ENCODE measurements at regions not wholly inside any gene's neighbourhood (a gene's known extent, or its start where the extent isn't known, plus 50 kb on each side); places are given as distances from the start of the nearest gene placed in this dataset.

- H3K36me3 Mint-ChIP-seq (ENCODE audit: low read depth), result no peaks in the 10 kb centered on the region
Observed at GRCh38 chr4:155134136-155134535, 74.3 kb upstream of the NPY2R start.

GRCh38 chr4:155140889-155141288 is 67.5 kb upstream of the NPY2R start:
- no peak overlapping the region for H3K27ac Mint-ChIP-seq
- no peaks in the 10 kb centered on the region for H3K27me3 Mint-ChIP-seq (ENCODE audit: low read depth)
- H3K4me3 Mint-ChIP-seq, result no peak overlapping the region
- no peaks in the 10 kb centered on the region for H3K4me1 Mint-ChIP-seq (ENCODE audit: low read depth)
- H3K36me3 Mint-ChIP-seq (ENCODE audit: low read depth), result no peaks in the 10 kb centered on the region
- no peaks in the 10 kb centered on the region for H3K9me3 Mint-ChIP-seq

More at GRCh38 chr4:155134136-155134535, 74.3 kb upstream of the NPY2R start:
- H3K4me3 Mint-ChIP-seq, result no peak overlapping the region
- no peaks in the 10 kb centered on the region for H3K27me3 Mint-ChIP-seq (ENCODE audit: low read depth)
- H3K9me3 Mint-ChIP-seq, result no peaks in the 10 kb centered on the region
- no peak overlapping the region for H3K27ac Mint-ChIP-seq
- no peaks in the 10 kb centered on the region for H3K4me1 Mint-ChIP-seq (ENCODE audit: low read depth)

- H3K27me3 Mint-ChIP-seq (ENCODE audit: low read depth), result no peaks in the 10 kb centered on the region
- no peaks in the 10 kb centered on the region for H3K4me1 Mint-ChIP-seq (ENCODE audit: low read depth)
- no peaks in the 10 kb centered on the region for H3K9me3 Mint-ChIP-seq
- H3K36me3 Mint-ChIP-seq (ENCODE audit: low read depth), result no peaks in the 10 kb centered on the region
- H3K4me3 Mint-ChIP-seq, result no peak overlapping the region
- H3K27ac Mint-ChIP-seq, result no peak overlapping the region
Observed at GRCh38 chr4:155143512-155143911, 64.9 kb upstream of the NPY2R start.

Data from T-helper 1 cell treated with Interleukin-12 subunit alpha and Interleukin-12 subunit beta and Interleukin-4 antibody, amounts not matched to agents 30 μg/mL and 1 μg/mL, for 36 hours (primary cell).